ENCODE measurements at regions not wholly inside any gene's neighbourhood (a gene's known extent, or its start where the extent isn't known, plus 50 kb on each side); places are given as distances from the start of the nearest gene placed in this dataset.

DNA sequence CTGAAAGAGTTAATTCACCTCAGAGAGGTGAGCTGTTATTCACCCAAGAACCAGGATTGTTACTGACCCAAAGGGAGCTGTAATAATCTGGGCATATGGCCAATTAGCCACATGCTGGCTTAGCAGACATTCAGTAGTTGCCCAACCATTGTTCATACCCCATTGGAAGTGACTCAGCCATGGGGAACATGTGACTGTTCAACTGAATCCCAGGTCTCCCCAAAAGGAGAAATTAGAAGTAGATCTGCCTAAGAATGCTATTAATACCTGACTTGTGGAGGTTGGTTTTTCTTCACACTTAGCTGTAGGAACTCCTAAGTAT is 272.6 kb upstream of the UBE2E3 start:
- TF ChIP-seq CTCF (IDR thresholded peaks at IDR 0.05) (no peak), POLR2A (IDR thresholded peaks at IDR 0.05) (no peak)
